Fibroblast of lung (primary cell): ENCODE measurements at regions not wholly inside any gene's neighbourhood (a gene's known extent, or its start where the extent isn't known, plus 50 kb on each side); places are given as distances from the start of the nearest gene placed in this dataset.

Source experiments
- DNase-seq, 2 donors: peaks; one replicate each; pipeline versions ENCODE4 v3.0.0 to v3.0.0-alpha.2; 2010; ENCODE audit warnings: low read depth in 2 of 2
- H2AFZ ChIP-seq: 2 replicates; pipeline ENCODE4 v1.5.1; 2012; ENCODE audit warnings: low read length, control low read depth, inconsistent platforms
- H3K27ac ChIP-seq: 2 replicates; pipeline ENCODE4 v1.5.1; 2011; ENCODE audit warnings: low read length, control low read depth; ENCODE audit not compliant: insufficient read depth
- H3K27me3 ChIP-seq: 2 replicates; pipeline ENCODE4 v1.5.1; 2011; ENCODE audit warnings: mild to moderate bottlenecking, low read length; ENCODE audit not compliant: control insufficient read depth, insufficient read depth
- H3K36me3 ChIP-seq: 2 replicates; pipeline ENCODE4 v1.5.1; 2011; ENCODE audit warnings: low read length; ENCODE audit not compliant: control insufficient read depth, insufficient read depth
- H3K4me1 ChIP-seq: 2 replicates; pipeline ENCODE4 v1.5.1; 2011; ENCODE audit warnings: low read length; ENCODE audit not compliant: control insufficient read depth, insufficient read depth; ENCODE audit errors: extremely low read depth
- H3K4me2 ChIP-seq: 2 replicates; pipeline ENCODE4 v1.5.1; 2011; ENCODE audit warnings: low read length, control low read depth; ENCODE audit not compliant: insufficient read depth; ENCODE audit errors: extremely low read depth
- H3K4me3 ChIP-seq, 4 experiments: fragments of 200-600 bp in 1 of 4; sonication (generic) in 1 of 4; replicated peaks in 1 of 4; 2 replicates each; pipeline ENCODE4 v1.5.1; 2011 to 2016; ENCODE audit warnings: low read length in 4 of 4, low read depth in 3 of 4, mild to moderate bottlenecking in 3 of 4, control low read depth in 2 of 4, inconsistent platforms in 1 of 4, mixed read lengths in 1 of 4; ENCODE audit not compliant: insufficient read depth in 1 of 4; ENCODE audit errors: control extremely low read depth in 1 of 4
- H3K79me2 ChIP-seq: 2 replicates; pipeline ENCODE4 v1.5.1; 2012; ENCODE audit warnings: mild to moderate bottlenecking, low read length, inconsistent platforms; ENCODE audit not compliant: control insufficient read depth, insufficient read depth
- H3K9ac ChIP-seq: 2 replicates; pipeline ENCODE4 v1.5.1; 2011; ENCODE audit warnings: mild to moderate bottlenecking, low read length, control low read depth; ENCODE audit not compliant: insufficient read depth
- H3K9me3 ChIP-seq: 2 replicates; pipeline ENCODE4 v1.5.1; 2012; ENCODE audit warnings: low read depth, low read length; ENCODE audit not compliant: control insufficient read depth, insufficient read depth
- H4K20me1 ChIP-seq: 2 replicates; pipeline ENCODE4 v1.5.1; 2011; ENCODE audit warnings: low read length; ENCODE audit not compliant: control insufficient read depth, insufficient read depth; ENCODE audit errors: extremely low read depth
- EZH2 ChIP-seq: IDR thresholded peaks from 2 replicates; pipeline ENCODE4 v1.5.1; 2012; ENCODE audit warnings: low read length, control low read depth, mild to moderate bottlenecking; ENCODE audit errors: missing control alignments
- TF ChIP-seq, protein P1 (sequence below), 2 donors: IDR thresholded peaks in 1 of 2; conservative IDR thresholded peaks in 1 of 2; 1 replicate in 1 of 2; 2 replicates in 1 of 2; pipeline ENCODE4 v1.5.1; 2011 to 2012; ENCODE audit warnings: low read length in 2 of 2, control low read depth in 1 of 2, inconsistent platforms in 1 of 2, low read depth in 1 of 2, mild to moderate bottlenecking in 1 of 2

DNA sequence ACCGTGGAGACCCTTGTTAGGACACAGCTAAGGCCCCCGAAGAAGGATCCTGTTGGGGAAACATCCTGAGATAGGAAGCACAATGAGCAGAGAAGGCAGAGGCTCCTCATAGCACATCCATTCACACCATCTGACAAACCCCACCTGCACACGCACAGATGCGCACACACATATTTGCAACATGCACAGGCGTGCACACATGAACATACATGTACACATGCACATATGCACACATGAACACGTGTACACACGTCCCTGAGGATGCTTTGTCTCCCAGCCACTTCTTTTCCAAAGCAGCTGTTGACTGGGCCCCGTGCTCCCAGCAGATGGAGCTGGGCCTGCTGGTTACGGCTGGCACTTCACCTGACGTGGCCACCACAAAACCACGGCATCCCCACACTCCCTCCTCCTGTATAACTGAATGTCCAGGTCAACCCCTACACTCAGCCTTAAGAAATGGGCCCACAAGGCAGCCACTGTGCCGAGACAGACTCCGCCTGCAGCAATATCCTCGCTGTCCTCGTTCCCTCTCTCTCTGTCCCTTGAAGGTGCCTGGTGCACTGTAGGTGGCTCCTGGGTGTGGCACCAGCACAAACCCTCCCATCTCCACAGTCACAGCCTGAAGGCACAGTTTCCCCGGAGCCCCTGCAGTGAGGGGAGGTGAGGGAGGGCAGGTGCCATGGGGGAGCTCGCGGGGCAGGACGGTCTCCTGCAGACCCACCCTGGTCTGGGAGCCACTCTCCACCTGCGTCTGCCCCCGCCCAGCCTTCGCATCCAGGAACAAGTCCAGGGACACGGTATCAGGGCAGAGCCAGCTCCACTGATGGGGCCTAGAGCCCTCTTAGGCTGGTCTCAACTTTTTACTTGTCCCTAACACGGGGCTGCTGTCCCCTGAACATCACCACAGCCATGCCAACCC lies 183.0 kb downstream of the RBFOX3 start:
- DNase-seq = no peak

DNA sequence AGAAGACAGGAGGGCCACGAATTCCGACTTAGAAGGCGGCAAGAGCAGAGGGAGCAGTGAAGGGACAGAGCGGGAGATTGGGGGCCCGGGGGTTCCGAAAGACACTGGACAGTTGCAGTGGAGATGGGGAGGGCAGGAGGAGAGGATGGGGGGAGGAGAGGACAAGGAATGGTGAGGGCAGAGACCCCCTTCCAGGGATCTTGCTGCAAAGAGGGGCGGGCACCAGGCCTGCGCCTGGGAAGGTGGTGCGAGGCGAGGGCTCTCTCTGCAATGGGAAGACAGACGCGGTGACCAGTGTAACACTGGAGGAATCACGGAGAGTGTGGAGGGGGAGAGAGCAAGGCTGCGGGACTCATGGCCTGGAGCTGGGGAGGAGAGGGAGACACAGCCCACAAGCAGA lies 185.2 kb downstream of the RBFOX3 start:
- no peaks in the 10 kb centered on the region for H3K4me1 ChIP-seq
- TF ChIP-seq, protein P1, sequence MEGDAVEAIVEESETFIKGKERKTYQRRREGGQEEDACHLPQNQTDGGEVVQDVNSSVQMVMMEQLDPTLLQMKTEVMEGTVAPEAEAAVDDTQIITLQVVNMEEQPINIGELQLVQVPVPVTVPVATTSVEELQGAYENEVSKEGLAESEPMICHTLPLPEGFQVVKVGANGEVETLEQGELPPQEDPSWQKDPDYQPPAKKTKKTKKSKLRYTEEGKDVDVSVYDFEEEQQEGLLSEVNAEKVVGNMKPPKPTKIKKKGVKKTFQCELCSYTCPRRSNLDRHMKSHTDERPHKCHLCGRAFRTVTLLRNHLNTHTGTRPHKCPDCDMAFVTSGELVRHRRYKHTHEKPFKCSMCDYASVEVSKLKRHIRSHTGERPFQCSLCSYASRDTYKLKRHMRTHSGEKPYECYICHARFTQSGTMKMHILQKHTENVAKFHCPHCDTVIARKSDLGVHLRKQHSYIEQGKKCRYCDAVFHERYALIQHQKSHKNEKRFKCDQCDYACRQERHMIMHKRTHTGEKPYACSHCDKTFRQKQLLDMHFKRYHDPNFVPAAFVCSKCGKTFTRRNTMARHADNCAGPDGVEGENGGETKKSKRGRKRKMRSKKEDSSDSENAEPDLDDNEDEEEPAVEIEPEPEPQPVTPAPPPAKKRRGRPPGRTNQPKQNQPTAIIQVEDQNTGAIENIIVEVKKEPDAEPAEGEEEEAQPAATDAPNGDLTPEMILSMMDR (conservative IDR thresholded peaks at IDR 0.05 in 1 of 2, IDR thresholded peaks at IDR 0.05 in 1 of 2; ENCODE audit: low read depth in 1 of 2, low read length in 2 of 2) = no peak
- no peak for TF ChIP-seq EZH2
- H3K79me2 ChIP-seq = no peaks in the 10 kb centered on the region
- H3K27me3 ChIP-seq = no peaks in the 10 kb centered on the region
- H4K20me1 ChIP-seq = no peaks in the 10 kb centered on the region
- no peaks in the 10 kb centered on the region for H3K36me3 ChIP-seq
- no peak overlapping the region for H3K4me2 ChIP-seq
- no peak overlapping the region for H3K4me3 ChIP-seq
- no peak overlapping the region for H3K27ac ChIP-seq
- H2AFZ ChIP-seq = no peak overlapping the region
- no peaks in the 10 kb centered on the region for H3K9me3 ChIP-seq
- H3K9ac ChIP-seq = no peak overlapping the region
- DNase-seq = no peak

More for the DNA sequence above, 183.0 kb downstream of the RBFOX3 start:
- Histone ChIP-seq H3K79me2 (no peaks in the 10 kb centered on the region), H3K27me3 (no peaks in the 10 kb centered on the region), H3K4me3 (no peak overlapping the region), H2AFZ (no peak overlapping the region), H3K9ac (no peak overlapping the region), H3K36me3 (no peaks in the 10 kb centered on the region), H3K4me1 (no peaks in the 10 kb centered on the region), H3K4me2 (no peak overlapping the region), H3K27ac (no peak overlapping the region), H4K20me1 (no peaks in the 10 kb centered on the region), H3K9me3 (no peaks in the 10 kb centered on the region)
- TF ChIP-seq, protein P1 (conservative IDR thresholded peaks at IDR 0.05 in 1 of 2, IDR thresholded peaks at IDR 0.05 in 1 of 2; ENCODE audit: low read depth in 1 of 2, low read length in 2 of 2) = no peak
- no peak for TF ChIP-seq EZH2

DNA sequence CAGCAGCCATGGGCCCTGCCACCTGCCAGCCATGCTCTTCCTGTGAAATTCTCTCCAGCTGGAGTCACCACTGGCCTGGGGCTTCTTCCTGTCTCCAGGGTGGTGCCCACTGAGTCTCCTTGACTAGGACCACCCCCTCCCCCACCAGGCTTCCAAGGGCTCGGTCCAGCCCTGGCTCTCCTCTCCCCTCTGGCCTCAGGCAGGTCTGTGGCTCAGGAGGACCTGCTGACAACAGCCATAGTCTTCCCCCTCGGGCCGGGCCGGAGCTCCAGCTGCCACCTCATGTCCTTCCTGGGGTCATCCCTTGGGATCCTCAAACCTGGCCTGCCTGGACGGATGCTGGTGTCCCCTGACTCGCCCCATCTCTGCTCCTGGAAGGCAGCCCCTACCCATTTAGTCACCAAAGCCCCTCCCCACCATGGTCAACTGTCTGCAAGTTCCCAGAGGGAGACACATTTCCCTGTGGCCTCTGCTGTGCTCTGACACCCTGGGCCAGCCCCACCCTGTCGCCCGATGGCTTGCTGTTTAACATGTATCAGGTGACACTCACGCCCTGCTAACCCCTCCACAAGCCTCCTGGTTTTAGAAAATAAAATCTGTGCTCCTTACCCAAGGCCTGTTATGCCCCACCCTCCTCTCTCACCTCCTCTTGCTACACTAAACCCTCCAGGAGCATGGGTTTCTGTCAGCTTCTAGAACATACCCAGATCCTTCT lies 186.2 kb downstream of the RBFOX3 start:
- H3K9ac ChIP-seq = no peak overlapping the region

More for the DNA sequence above, 186.2 kb downstream of the RBFOX3 start:
- no peak overlapping the region for H3K4me3 ChIP-seq
- H3K4me2 ChIP-seq = no peak overlapping the region
- H4K20me1 ChIP-seq = no peaks in the 10 kb centered on the region
- no peak for DNase-seq
- H3K9me3 ChIP-seq = no peaks in the 10 kb centered on the region
- H3K27me3 ChIP-seq = no peaks in the 10 kb centered on the region
- TF ChIP-seq, protein P1 (conservative IDR thresholded peaks at IDR 0.05 in 1 of 2, IDR thresholded peaks at IDR 0.05 in 1 of 2; ENCODE audit: low read depth in 1 of 2, low read length in 2 of 2) = no peak
- no peak for TF ChIP-seq EZH2
- H2AFZ ChIP-seq = no peak overlapping the region
- no peak overlapping the region for H3K27ac ChIP-seq
- no peaks in the 10 kb centered on the region for H3K36me3 ChIP-seq
- no peaks in the 10 kb centered on the region for H3K79me2 ChIP-seq
- H3K4me1 ChIP-seq = no peaks in the 10 kb centered on the region
